Left ventricle myocardium superior (tissue), 1 donor: ENCODE measurements at regions not wholly inside any gene's neighbourhood (a gene's known extent, or its start where the extent isn't known, plus 50 kb on each side); places are given as distances from the start of the nearest gene placed in this dataset.
"Not testable (repeated sequence)": the region's sequence is repeated elsewhere in the genome, so short reads cannot be mapped to it uniquely, and the experiment has no call there.

Source experiments
- ATAC-seq: fragments of 200-7000 bp; cut with Tn5 transposase; one replicate; pipeline ENCODE4 v1.9.1; 2020; ENCODE audit warnings: mild to moderate bottlenecking, moderate library complexity
- DNase-seq: peaks from one replicate; pipeline ENCODE4 v3.0.0-alpha.2; 2020
- intact Hi-C: fragments of 100-400 bp; cut with micrococcal nuclease; formaldehyde crosslinking; loops from one replicate; pipeline ENCODE4 v1.11.0; 2022
- donor health status: DM: no; HTN: yes; CAD: no; lungs with severe emphysema.

- intact Hi-C loops, result no loop called here
- no peak for ATAC-seq
- DNase-seq, result no peak
Observed at GRCh38 chr5:120330558-120330957, 133.5 kb upstream of the PRR16 start.

- intact Hi-C loops, result no loop called here
- DNase-seq, result no peak
- no peak for ATAC-seq
Observed at GRCh38 chr5:120344181-120344580, 119.9 kb upstream of the PRR16 start.

GRCh38 chr5:120345947-120346346, 118.2 kb upstream of the PRR16 start:
- intact Hi-C loops, result no loop called here
- ATAC-seq, result no peak
- DNase-seq, result no peak

- DNase-seq, intact Hi-C loops, ATAC-seq: not testable (repeated sequence)
Observed at GRCh38 chr5:120351071-120351470, 113.0 kb upstream of the PRR16 start.

- no peak for DNase-seq
- ATAC-seq, result no peak
- intact Hi-C loops, result no loop called here
Observed at GRCh38 chr5:120354126-120354525, 110.0 kb upstream of the PRR16 start.

- intact Hi-C loops, result no loop called here
- DNase-seq (no peak), ATAC-seq (no peak)
Observed at GRCh38 chr5:120358949-120359348, 105.2 kb upstream of the PRR16 start.

GRCh38 chr5:120361941-120362340, 102.2 kb upstream of the PRR16 start:
- DNase-seq (no peak), ATAC-seq (no peak)
- intact Hi-C loops, result no loop called here

GRCh38 chr5:120362426-120362825, 101.7 kb upstream of the PRR16 start:
- no peak for DNase-seq
- intact Hi-C loops, result no loop called here
- ATAC-seq, result no peak

GRCh38 chr5:120365656-120366446, 98.2 kb upstream of the PRR16 start:
- DNase-seq (no peak), ATAC-seq (no peak)
- intact Hi-C loops, result no loop called here

- no peak for ATAC-seq
Observed at GRCh38 chr5:120367896-120368634, 96.0 kb upstream of the PRR16 start.

GRCh38 chr5:120368923-120369715, 95.0 kb upstream of the PRR16 start:
- ATAC-seq (no peak), DNase-seq (no peak)
- intact Hi-C loops, result no loop called here

More at GRCh38 chr5:120367896-120368634, 96.0 kb upstream of the PRR16 start:
- no peak for DNase-seq
- intact Hi-C loops, result no loop called here

GRCh38 chr5:120372899-120373298, 91.2 kb upstream of the PRR16 start:
- DNase-seq (no peak), ATAC-seq (peak; percentile 69)
- intact Hi-C loops, result no loop called here

GRCh38 chr5:120375248-120375647, 88.9 kb upstream of the PRR16 start:
- peak; percentile 17 for ATAC-seq
- intact Hi-C loops, result no loop called here
- DNase-seq, result no peak

- intact Hi-C loops, result no loop called here
- DNase-seq, result no peak
- ATAC-seq, result no peak
Observed at GRCh38 chr5:120380644-120381043, 83.5 kb upstream of the PRR16 start.

- intact Hi-C loops, result no loop called here
- DNase-seq (no peak), ATAC-seq (no peak)
Observed at GRCh38 chr5:120382833-120383232, 81.3 kb upstream of the PRR16 start.

GRCh38 chr5:120386981-120387380, 77.1 kb upstream of the PRR16 start:
- ATAC-seq, result no peak
- intact Hi-C loops, result no loop called here
- no peak for DNase-seq

GRCh38 chr5:120388016-120388781, 75.9 kb upstream of the PRR16 start:
- ATAC-seq (peak; percentile 90), DNase-seq (no peak)
- intact Hi-C loops, result no loop called here

GRCh38 chr5:120394259-120394658, 69.8 kb upstream of the PRR16 start:
- ATAC-seq (no peak), DNase-seq (no peak)
- intact Hi-C loops, result no loop called here

GRCh38 chr5:120396186-120396585, 67.9 kb upstream of the PRR16 start:
- ATAC-seq (no peak), DNase-seq (no peak)
- intact Hi-C loops, result no loop called here
